ENCODE measurements at regions not wholly inside any gene's neighbourhood (a gene's known extent, or its start where the extent isn't known, plus 50 kb on each side); places are given as distances from the start of the nearest gene placed in this dataset.

- Histone ChIP-seq H3K36me3 (no peaks in the 10 kb centered on the region), H3K4me3 (no peak overlapping the region), H3K9me3 (no peaks in the 10 kb centered on the region), H3K9ac (no peak overlapping the region), H3K27me3 (no peaks in the 10 kb centered on the region), H3K27ac (no peak overlapping the region), H3K4me2 (no peak overlapping the region), H4K20me1 (no peaks in the 10 kb centered on the region), H3K4me1 (no peaks in the 10 kb centered on the region)
- TF ChIP-seq Cebpa-rat (IDR thresholded peaks at IDR 0.05): no peak
Measured at GRCh38 chr1:86296305-86297205, 99.6 kb downstream of the ODF2L start.

GRCh38 chr1:86289746-86290145 lies 106.4 kb downstream of the ODF2L start:
- H3K9me3 ChIP-seq: no peaks in the 10 kb centered on the region
- no peaks in the 10 kb centered on the region for H4K20me1 ChIP-seq
- H3K4me2 ChIP-seq: no peak overlapping the region
- H3K27me3 ChIP-seq: no peaks in the 10 kb centered on the region
- TF ChIP-seq Cebpa-rat (IDR thresholded peaks at IDR 0.05): no peak
- no peak overlapping the region for H3K9ac ChIP-seq
- no peaks in the 10 kb centered on the region for H3K4me1 ChIP-seq
- no peak overlapping the region for H3K27ac ChIP-seq
- H3K36me3 ChIP-seq: no peaks in the 10 kb centered on the region
- H3K4me3 ChIP-seq: no peak overlapping the region

GRCh38 chr1:86289161-86289560 lies 107.0 kb downstream of the ODF2L start:
- no peak overlapping the region for H3K4me2 ChIP-seq
- no peaks in the 10 kb centered on the region for H3K36me3 ChIP-seq

GRCh38 chr1:86288586-86289147 lies 107.5 kb downstream of the ODF2L start:
- Histone ChIP-seq H3K36me3 (no peaks in the 10 kb centered on the region), H3K27me3 (no peaks in the 10 kb centered on the region), H3K4me2 (no peak overlapping the region), H3K4me3 (no peak overlapping the region), H4K20me1 (no peaks in the 10 kb centered on the region), H3K9ac (no peak overlapping the region), H3K9me3 (no peaks in the 10 kb centered on the region), H3K27ac (no peak overlapping the region), H3K4me1 (no peaks in the 10 kb centered on the region)
- TF ChIP-seq Cebpa-rat (IDR thresholded peaks at IDR 0.05): no peak

More at GRCh38 chr1:86289161-86289560, 107.0 kb downstream of the ODF2L start:
- Histone ChIP-seq H3K9ac (no peak overlapping the region), H4K20me1 (no peaks in the 10 kb centered on the region), H3K27me3 (no peaks in the 10 kb centered on the region), H3K4me1 (no peaks in the 10 kb centered on the region), H3K9me3 (no peaks in the 10 kb centered on the region), H3K27ac (no peak overlapping the region), H3K4me3 (no peak overlapping the region)
- TF ChIP-seq Cebpa-rat (IDR thresholded peaks at IDR 0.05): no peak

GRCh38 chr1:86285796-86286195 lies 110.3 kb downstream of the ODF2L start:
- no peaks in the 10 kb centered on the region for H3K9me3 ChIP-seq
- no peaks in the 10 kb centered on the region for H3K36me3 ChIP-seq
- H3K9ac ChIP-seq: no peak overlapping the region
- TF ChIP-seq Cebpa-rat (IDR thresholded peaks at IDR 0.05): no peak
- no peaks in the 10 kb centered on the region for H3K27me3 ChIP-seq
- no peak overlapping the region for H3K4me2 ChIP-seq
- no peaks in the 10 kb centered on the region for H3K4me1 ChIP-seq
- no peak overlapping the region for H3K4me3 ChIP-seq
- H3K27ac ChIP-seq: no peak overlapping the region
- H4K20me1 ChIP-seq: no peaks in the 10 kb centered on the region

GRCh38 chr1:86282611-86283010 lies 113.5 kb downstream of the ODF2L start:
- Histone ChIP-seq H3K36me3 (no peaks in the 10 kb centered on the region), H3K9ac (no peak overlapping the region), H3K27me3 (no peaks in the 10 kb centered on the region), H3K4me1 (no peaks in the 10 kb centered on the region), H3K27ac (no peak overlapping the region), H3K4me2 (no peak overlapping the region), H4K20me1 (no peaks in the 10 kb centered on the region), H3K9me3 (no peaks in the 10 kb centered on the region), H3K4me3 (no peak overlapping the region)
- no peak for TF ChIP-seq Cebpa-rat (IDR thresholded peaks at IDR 0.05)

- no peak for TF ChIP-seq Cebpa-rat (IDR thresholded peaks at IDR 0.05)
- H3K4me2 ChIP-seq: no peak overlapping the region
- no peak overlapping the region for H3K9ac ChIP-seq
- no peaks in the 10 kb centered on the region for H3K36me3 ChIP-seq
- H3K4me3 ChIP-seq: no peak overlapping the region
- no peaks in the 10 kb centered on the region for H3K9me3 ChIP-seq
- H3K4me1 ChIP-seq: no peaks in the 10 kb centered on the region
- no peak overlapping the region for H3K27ac ChIP-seq
- H3K27me3 ChIP-seq: no peaks in the 10 kb centered on the region
- H4K20me1 ChIP-seq: no peaks in the 10 kb centered on the region
Measured at GRCh38 chr1:86277936-86278335, 118.2 kb downstream of the ODF2L start.

GRCh38 chr1:86273066-86273465 lies 116.5 kb upstream of the COL24A1 start:
- H3K27ac ChIP-seq: no peak overlapping the region
- no peaks in the 10 kb centered on the region for H3K36me3 ChIP-seq
- no peak overlapping the region for H3K4me2 ChIP-seq
- no peaks in the 10 kb centered on the region for H3K4me1 ChIP-seq
- TF ChIP-seq Cebpa-rat (IDR thresholded peaks at IDR 0.05): no peak
- H3K27me3 ChIP-seq: no peaks in the 10 kb centered on the region
- H3K9ac ChIP-seq: no peak overlapping the region
- no peaks in the 10 kb centered on the region for H3K9me3 ChIP-seq
- no peak overlapping the region for H3K4me3 ChIP-seq
- H4K20me1 ChIP-seq: no peaks in the 10 kb centered on the region

GRCh38 chr1:86272083-86272482 lies 115.5 kb upstream of the COL24A1 start:
- H3K27me3 ChIP-seq: no peaks in the 10 kb centered on the region
- H4K20me1 ChIP-seq: no peaks in the 10 kb centered on the region
- no peak overlapping the region for H3K4me2 ChIP-seq
- H3K36me3 ChIP-seq: no peaks in the 10 kb centered on the region
- no peak for TF ChIP-seq Cebpa-rat (IDR thresholded peaks at IDR 0.05)
- H3K4me3 ChIP-seq: no peak overlapping the region
- H3K9me3 ChIP-seq: no peaks in the 10 kb centered on the region
- no peak overlapping the region for H3K9ac ChIP-seq
- no peaks in the 10 kb centered on the region for H3K4me1 ChIP-seq
- H3K27ac ChIP-seq: no peak overlapping the region

- H4K20me1 ChIP-seq: no peaks in the 10 kb centered on the region
- H3K27ac ChIP-seq: no peak overlapping the region
- H3K4me2 ChIP-seq: no peak overlapping the region
- H3K27me3 ChIP-seq: no peaks in the 10 kb centered on the region
- H3K9ac ChIP-seq: no peak overlapping the region
- H3K9me3 ChIP-seq: no peaks in the 10 kb centered on the region
- TF ChIP-seq Cebpa-rat (IDR thresholded peaks at IDR 0.05): no peak
- no peaks in the 10 kb centered on the region for H3K36me3 ChIP-seq
- H3K4me3 ChIP-seq: no peak overlapping the region
- no peaks in the 10 kb centered on the region for H3K4me1 ChIP-seq
Measured at GRCh38 chr1:86271046-86271445, 114.5 kb upstream of the COL24A1 start.

Measured in BLaER1 (cell line).